KMS-11 (cell line): ENCODE measurements at regions not wholly inside any gene's neighbourhood (a gene's known extent, or its start where the extent isn't known, plus 50 kb on each side); places are given as distances from the start of the nearest gene placed in this dataset.
"Not testable (repeated sequence)": the region's sequence is repeated elsewhere in the genome, so short reads cannot be mapped to it uniquely, and the experiment has no call there.

Experiments used
- H2AFZ ChIP-seq: fragments of 200-600 bp; sonication (generic); 2 replicates; pipeline ENCODE4 v1.6.1; 2016; ENCODE audit warnings: antibody characterized with exemption, mixed run types, low read depth
- H3K27ac ChIP-seq: fragments of 200-600 bp; sonication (generic); 2 replicates; pipeline ENCODE4 v1.6.1; 2016; ENCODE audit warnings: mild to moderate bottlenecking, mixed run types
- H3K27me3 ChIP-seq: fragments of 200-600 bp; sonication (generic); 2 replicates; pipeline ENCODE4 v1.6.1; 2017; ENCODE audit warnings: mild to moderate bottlenecking, low read depth, mixed run types, moderate library complexity; ENCODE audit not compliant: insufficient read depth
- H3K36me3 ChIP-seq: fragments of 200-600 bp; sonication (generic); 2 replicates; pipeline ENCODE4 v1.6.1; 2017; ENCODE audit warnings: mild to moderate bottlenecking, mixed run types; ENCODE audit not compliant: insufficient read depth
- H3K4me1 ChIP-seq: fragments of 200-600 bp; sonication (generic); 2 replicates; pipeline ENCODE4 v1.6.1; 2016; ENCODE audit warnings: mild to moderate bottlenecking, low read depth, mixed run types; ENCODE audit not compliant: poor library complexity, severe bottlenecking
- H3K4me2 ChIP-seq: fragments of 200-600 bp; sonication (generic); 2 replicates; pipeline ENCODE4 v1.7.0; 2016; ENCODE audit warnings: mild to moderate bottlenecking, mixed run types
- H3K4me3 ChIP-seq: fragments of 200-600 bp; sonication (generic); IDR thresholded peaks from 2 replicates; pipeline ENCODE4 v1.6.1; 2017; ENCODE audit warnings: low read depth, low read length, mixed read lengths; ENCODE audit not compliant: insufficient read depth
- H3K79me2 ChIP-seq: fragments of 200-600 bp; sonication (generic); 2 replicates; pipeline ENCODE4 v1.6.1; 2016; ENCODE audit warnings: low read depth, mixed run types; ENCODE audit not compliant: insufficient read depth
- H3K9ac ChIP-seq: fragments of 200-600 bp; sonication (generic); 2 replicates; pipeline ENCODE4 v1.6.1; 2016; ENCODE audit warnings: mild to moderate bottlenecking, mixed run types
- H4K20me1 ChIP-seq: fragments of 200-600 bp; sonication (generic); 2 replicates; pipeline ENCODE4 v1.6.1; 2016; ENCODE audit warnings: mild to moderate bottlenecking, mixed run types; ENCODE audit not compliant: insufficient read depth
- TF ChIP-seq, protein P1 (sequence below): fragments of 200-600 bp; sonication (generic); conservative IDR thresholded peaks from 2 replicates; pipeline ENCODE4 v1.6.1; 2017; ENCODE audit warnings: low read depth, mild to moderate bottlenecking, antibody characterized with exemption, low read length, moderate library complexity, mixed read lengths

DNA sequence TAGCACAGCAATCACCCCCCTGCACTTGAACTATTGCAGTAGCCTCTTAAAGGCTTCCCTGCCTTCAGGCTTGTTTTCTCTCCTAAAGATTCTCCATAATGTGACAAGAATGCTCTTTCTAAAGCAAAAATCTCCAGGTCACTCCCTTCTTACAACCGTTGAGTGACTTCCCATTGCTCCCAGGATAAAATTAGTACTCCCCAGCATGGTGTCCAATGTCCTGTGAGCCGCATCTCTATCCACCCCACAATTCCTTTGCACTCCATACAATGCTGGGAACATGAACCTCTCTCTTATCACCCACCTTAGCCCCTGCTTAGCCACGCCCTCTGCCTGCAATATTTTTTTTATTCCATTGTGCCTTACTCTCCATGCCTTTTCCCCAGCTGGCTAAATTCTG is 85.7 kb upstream of the SHISA3 start:
- H3K79me2 ChIP-seq = no peaks in the 10 kb centered on the region
- no peak overlapping the region for H2AFZ ChIP-seq

DNA sequence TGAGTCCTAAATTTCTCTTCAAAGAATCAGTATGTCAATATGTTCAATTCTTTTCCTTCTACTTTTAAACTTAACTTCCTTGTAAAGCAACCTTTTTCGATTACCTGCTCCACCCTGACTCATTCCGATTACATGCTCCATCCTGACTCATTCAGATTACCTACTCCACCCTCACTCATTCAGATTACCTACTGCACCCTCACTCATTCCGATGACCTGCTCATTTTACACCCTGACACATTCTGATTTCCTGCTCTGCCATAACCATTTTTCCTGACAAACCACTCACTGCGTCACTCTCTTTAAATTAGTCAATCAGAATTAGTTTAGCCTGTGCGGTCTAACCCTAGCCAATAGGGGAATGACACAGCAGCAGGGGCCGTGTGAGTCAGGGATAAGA is 83.9 kb upstream of the SHISA3 start:
- not testable (repeated sequence) for H3K79me2 ChIP-seq, H3K27ac ChIP-seq, H4K20me1 ChIP-seq, H3K36me3 ChIP-seq, H3K4me2 ChIP-seq, H3K9ac ChIP-seq, H3K27me3 ChIP-seq, H3K4me1 ChIP-seq, H3K4me3 ChIP-seq, H2AFZ ChIP-seq

More for the DNA sequence above, 85.7 kb upstream of the SHISA3 start:
- no peak overlapping the region for H3K27ac ChIP-seq
- no peaks in the 10 kb centered on the region for H3K36me3 ChIP-seq
- H3K4me2 ChIP-seq = no peak overlapping the region
- TF ChIP-seq, protein P1, sequence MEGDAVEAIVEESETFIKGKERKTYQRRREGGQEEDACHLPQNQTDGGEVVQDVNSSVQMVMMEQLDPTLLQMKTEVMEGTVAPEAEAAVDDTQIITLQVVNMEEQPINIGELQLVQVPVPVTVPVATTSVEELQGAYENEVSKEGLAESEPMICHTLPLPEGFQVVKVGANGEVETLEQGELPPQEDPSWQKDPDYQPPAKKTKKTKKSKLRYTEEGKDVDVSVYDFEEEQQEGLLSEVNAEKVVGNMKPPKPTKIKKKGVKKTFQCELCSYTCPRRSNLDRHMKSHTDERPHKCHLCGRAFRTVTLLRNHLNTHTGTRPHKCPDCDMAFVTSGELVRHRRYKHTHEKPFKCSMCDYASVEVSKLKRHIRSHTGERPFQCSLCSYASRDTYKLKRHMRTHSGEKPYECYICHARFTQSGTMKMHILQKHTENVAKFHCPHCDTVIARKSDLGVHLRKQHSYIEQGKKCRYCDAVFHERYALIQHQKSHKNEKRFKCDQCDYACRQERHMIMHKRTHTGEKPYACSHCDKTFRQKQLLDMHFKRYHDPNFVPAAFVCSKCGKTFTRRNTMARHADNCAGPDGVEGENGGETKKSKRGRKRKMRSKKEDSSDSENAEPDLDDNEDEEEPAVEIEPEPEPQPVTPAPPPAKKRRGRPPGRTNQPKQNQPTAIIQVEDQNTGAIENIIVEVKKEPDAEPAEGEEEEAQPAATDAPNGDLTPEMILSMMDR = no peak
- no peaks in the 10 kb centered on the region for H3K4me1 ChIP-seq
- H3K9ac ChIP-seq = no peak overlapping the region
- no peaks in the 10 kb centered on the region for H3K27me3 ChIP-seq
- no peaks in the 10 kb centered on the region for H4K20me1 ChIP-seq
- H3K4me3 ChIP-seq = no peak overlapping the region

DNA sequence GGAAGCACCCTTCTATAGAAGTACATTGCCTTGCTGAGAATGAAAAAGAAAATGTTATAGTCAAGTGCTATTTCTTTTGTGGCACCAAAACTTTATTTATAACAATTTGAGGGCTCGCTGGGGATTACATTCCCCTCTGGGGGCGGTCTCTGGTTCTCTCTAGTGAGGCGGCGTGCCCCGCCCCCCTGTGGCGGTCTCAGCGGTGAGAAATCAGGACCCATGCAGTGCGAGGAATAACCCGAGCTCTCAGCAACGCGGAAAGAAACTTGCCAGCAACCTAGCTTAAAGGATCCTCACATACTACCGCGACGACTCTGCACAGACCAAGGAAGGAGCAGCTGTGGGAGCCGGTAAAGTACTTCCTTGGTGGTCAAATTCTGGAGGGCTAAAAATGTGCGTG is 83.4 kb upstream of the SHISA3 start:
- no peaks in the 10 kb centered on the region for H4K20me1 ChIP-seq
- no peak overlapping the region for H3K4me2 ChIP-seq
- H3K36me3 ChIP-seq = no peaks in the 10 kb centered on the region
- H3K27ac ChIP-seq = no peak overlapping the region
- H3K4me3 ChIP-seq = no peak overlapping the region
- no peaks in the 10 kb centered on the region for H3K79me2 ChIP-seq
- H2AFZ ChIP-seq = no peak overlapping the region
- H3K4me1 ChIP-seq = no peaks in the 10 kb centered on the region
- H3K27me3 ChIP-seq = no peaks in the 10 kb centered on the region
- H3K9ac ChIP-seq = no peak overlapping the region
- TF ChIP-seq, protein P1 = no peak

DNA sequence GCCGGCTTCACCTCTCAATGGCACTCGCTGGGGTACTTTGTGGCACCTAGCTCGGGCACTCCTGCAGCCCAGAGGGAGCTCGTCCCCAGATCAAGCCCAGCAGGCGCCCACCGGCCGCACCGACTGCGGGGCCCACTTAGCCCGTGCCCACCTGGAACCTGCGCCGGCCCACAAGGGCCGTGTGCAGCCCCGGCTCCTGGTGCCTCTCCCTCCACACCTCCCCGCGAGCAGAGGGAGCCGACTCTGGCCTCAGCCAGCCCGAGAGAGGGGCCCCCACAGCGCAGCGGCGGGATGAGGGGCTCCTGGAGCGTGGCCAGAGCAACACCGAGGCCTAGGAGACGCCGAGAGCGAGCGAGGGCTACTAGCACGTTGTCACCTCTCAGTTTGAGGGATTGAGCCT is 82.1 kb upstream of the SHISA3 start:
- Histone ChIP-seq H3K9ac (no peak overlapping the region), H3K79me2 (no peaks in the 10 kb centered on the region), H3K4me3 (no peak overlapping the region), H3K36me3 (no peaks in the 10 kb centered on the region), H3K27me3 (no peaks in the 10 kb centered on the region), H2AFZ (no peak overlapping the region), H3K27ac (no peak overlapping the region), H3K4me2 (no peak overlapping the region), H3K4me1 (no peaks in the 10 kb centered on the region), H4K20me1 (no peaks in the 10 kb centered on the region)
- TF ChIP-seq, protein P1 = no peak

DNA sequence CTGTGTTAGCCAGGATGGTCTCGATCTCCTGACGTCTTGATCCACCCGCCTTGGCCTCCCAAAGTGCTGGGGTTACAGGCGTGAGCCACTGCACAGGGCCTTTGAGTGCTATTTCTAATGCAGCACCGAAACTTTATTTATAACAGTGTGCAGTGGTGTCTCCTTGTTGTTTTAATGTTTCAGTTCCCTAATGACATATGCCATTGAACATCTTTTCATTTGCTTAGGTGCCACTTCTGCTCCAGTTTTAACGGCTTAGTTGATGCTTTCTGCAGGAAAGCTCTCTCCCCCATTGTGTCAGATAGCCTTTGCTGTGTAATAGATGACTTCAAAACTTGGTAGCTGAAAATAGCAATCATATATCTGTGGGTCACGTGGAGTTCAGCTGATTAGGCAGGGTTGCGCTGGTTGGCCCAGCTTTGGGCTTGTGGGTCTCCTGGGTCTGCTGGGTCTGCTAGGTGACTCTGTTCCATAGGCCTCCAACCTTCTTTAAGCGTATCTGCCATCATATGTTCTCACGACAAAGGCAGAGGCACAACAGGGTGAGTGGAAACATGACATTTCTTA is 76.4 kb upstream of the SHISA3 start:
- Histone ChIP-seq H3K4me1 (no peaks in the 10 kb centered on the region), H2AFZ (no peak overlapping the region), H3K79me2 (no peaks in the 10 kb centered on the region), H4K20me1 (no peaks in the 10 kb centered on the region), H3K27me3 (no peaks in the 10 kb centered on the region), H3K4me2 (no peak overlapping the region), H3K36me3 (no peaks in the 10 kb centered on the region), H3K9ac (no peak overlapping the region), H3K4me3 (no peak overlapping the region), H3K27ac (no peak overlapping the region)
- TF ChIP-seq, protein P1 = no peak
